ENCODE measurements at regions not wholly inside any gene's neighbourhood (a gene's known extent, or its start where the extent isn't known, plus 50 kb on each side); places are given as distances from the start of the nearest gene placed in this dataset.

GRCh38 chr6:132133736-132134445, 182.7 kb upstream of the CCN2 start:
- no peak for TF ChIP-seq CTCF (IDR thresholded peaks at IDR 0.05; ENCODE audit: low read depth, low read length)
- DNase-seq (ENCODE audit: extremely low read depth, low read depth): no peak

DNA sequence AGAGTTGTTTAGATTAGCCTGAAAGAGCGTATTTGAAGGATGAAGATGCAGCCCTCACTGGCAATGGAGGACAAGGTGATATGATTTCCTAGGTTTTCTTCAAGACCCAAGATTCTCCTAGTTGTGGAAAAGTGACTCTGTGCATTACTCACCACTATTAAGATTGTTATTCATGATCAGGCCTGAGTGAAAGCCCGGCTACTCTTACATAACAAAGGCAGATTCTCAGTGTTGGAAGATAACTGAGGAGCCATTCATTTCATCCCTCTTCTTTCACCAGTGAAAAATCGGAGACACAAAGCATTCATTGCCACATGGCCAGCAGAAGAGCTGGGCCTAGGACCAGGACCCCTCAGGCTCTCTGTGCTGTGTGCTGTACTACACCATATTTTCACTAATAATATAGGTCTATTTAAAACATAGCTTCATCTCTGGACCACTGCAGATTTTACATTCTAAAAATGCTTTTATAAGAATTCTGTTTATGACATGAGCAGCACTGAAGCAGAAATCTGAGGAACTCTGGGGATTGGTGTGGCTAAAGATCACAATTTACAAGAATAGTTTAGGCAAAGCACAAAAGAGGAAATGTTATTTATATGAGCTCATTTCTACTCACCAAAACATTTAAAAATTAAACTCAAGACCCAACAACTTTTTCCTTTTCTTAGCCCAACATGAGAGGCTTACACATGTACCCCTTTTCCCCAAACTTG, 181.9 kb upstream of the CCN2 start:
- DNase-seq (ENCODE audit: extremely low read depth, low read depth): no peak
- no peak for TF ChIP-seq CTCF (IDR thresholded peaks at IDR 0.05; ENCODE audit: low read depth, low read length)

DNA sequence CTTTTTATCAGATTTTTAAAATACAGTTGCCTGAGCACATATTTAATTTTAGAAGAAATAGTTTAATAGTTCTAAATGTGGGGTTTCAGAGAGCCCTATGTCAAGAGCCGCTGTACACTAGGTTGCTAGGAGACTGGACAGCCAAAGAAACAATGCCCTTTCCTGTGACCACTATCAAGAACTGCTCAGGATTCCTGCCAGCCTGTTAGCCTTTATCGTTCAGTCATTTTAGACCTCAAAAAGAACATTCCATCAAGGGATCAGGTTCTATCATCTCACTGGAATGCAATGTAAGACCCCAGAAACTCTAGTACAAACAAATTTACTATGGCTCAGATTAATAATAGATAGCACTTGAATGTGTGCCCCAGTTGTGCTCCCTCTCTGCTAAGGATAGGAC, 181.2 kb upstream of the CCN2 start:
- no peak for DNase-seq (ENCODE audit: extremely low read depth, low read depth)
- TF ChIP-seq CTCF (IDR thresholded peaks at IDR 0.05; ENCODE audit: low read depth, low read length): no peak

GRCh38 chr6:132131758-132132157, 180.6 kb upstream of the CCN2 start:
- peak; percentile 95 for DNase-seq (ENCODE audit: extremely low read depth, low read depth)
- TF ChIP-seq CTCF (IDR thresholded peaks at IDR 0.05; ENCODE audit: low read depth, low read length): no peak

- no peak for TF ChIP-seq CTCF (IDR thresholded peaks at IDR 0.05; ENCODE audit: low read depth, low read length)
- DNase-seq (ENCODE audit: extremely low read depth, low read depth): no peak
Observed at GRCh38 chr6:132131351-132131750, 180.2 kb upstream of the CCN2 start.

GRCh38 chr6:132130626-132131298, 179.6 kb upstream of the CCN2 start:
- no peak for TF ChIP-seq CTCF (IDR thresholded peaks at IDR 0.05; ENCODE audit: low read depth, low read length)
- DNase-seq (ENCODE audit: extremely low read depth, low read depth): no peak

GRCh38 chr6:132128424-132128823, 177.3 kb upstream of the CCN2 start:
- no peak for TF ChIP-seq CTCF (IDR thresholded peaks at IDR 0.05; ENCODE audit: low read depth, low read length)
- DNase-seq (ENCODE audit: extremely low read depth, low read depth): no peak
